ENCODE measurements at regions not wholly inside any gene's neighbourhood (a gene's known extent, or its start where the extent isn't known, plus 50 kb on each side); places are given as distances from the start of the nearest gene placed in this dataset.
"Not testable (repeated sequence)": the region's sequence is repeated elsewhere in the genome, so short reads cannot be mapped to it uniquely, and the experiment has no call there.

DNA sequence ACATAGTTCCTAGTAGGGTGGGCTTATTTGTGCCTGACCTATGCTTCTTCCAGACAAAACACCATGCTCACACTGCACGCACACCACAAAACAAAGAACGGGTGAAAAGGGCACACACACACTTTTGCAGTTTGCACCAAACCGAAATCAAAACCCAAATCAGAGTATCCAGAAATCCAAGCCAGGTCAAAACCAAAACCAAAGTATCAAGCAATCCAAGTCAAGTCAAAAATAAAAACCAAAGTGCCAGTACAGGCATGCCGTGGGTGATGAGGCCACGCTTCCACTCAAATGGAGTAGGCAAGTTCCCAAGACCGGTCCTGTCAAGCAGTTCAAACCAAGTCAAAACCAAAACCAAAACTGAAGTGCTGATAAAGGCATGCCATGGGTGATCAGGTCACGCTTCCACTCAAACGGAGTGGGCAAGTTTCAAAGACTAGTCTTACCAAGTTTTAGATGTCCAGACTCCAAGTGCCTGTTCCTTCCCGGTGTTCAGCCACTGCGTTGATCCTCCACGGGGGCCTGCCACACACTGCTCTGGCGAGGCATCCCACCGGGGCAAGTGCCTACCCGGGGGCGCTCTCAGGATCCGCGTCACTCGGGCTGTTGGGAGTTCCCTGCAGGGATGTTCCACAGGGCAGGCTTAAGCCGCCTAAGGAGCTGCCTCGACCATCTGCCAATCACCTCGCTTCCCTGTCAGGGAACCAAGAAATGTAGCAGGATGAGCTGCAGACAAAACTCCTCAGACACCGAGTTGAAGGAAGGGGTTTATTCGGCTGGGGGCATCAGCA lies 184.5 kb upstream of the SGO1 start:
- DNase-seq: not testable (repeated sequence)

DNA sequence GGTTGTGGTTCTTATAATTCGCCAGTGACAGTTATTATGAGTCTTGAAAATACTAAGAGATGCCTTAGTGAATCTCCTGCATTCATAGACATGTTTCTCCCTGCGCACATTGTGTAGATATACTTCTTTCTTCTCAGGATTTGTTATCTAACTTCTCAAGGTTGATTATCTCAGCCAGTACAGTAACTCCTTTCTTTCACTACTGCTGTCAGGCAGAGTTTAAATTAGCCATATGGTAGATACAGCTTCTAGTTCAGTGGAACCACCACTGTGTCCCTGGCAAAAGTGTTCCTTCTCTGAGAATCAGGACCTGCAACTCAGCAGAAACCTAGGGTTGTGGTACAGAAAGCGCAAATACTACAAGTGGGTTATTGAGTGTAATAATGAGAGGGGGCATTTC lies 175.0 kb upstream of the SGO1 start:
- no peak for DNase-seq

- DNase-seq: no peak
Observed at GRCh38 chr3:20353286-20353685, 167.3 kb upstream of the SGO1 start.

- DNase-seq: no peak
Observed at GRCh38 chr3:20352546-20353179, 166.7 kb upstream of the SGO1 start.

- DNase-seq: no peak
Observed at GRCh38 chr3:20350449-20350848, 164.4 kb upstream of the SGO1 start.

DNA sequence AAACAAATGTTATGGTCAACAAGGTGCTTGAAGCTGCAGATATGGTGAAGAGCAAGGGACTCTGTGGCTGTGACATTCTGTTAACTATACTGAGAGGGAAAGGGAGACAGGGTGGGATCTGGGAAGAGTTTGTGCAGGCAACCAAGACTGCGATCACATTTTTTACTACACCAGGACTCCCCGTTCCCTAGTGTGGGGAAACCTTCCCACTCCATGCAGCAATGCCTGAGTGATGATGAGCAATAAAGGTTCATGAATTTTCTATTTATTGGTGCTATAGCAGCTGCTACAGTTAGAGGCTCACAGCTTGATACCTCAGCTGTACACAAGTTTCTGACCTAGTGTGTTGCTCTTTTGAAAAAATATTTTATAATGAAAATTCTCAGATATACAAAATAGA lies 160.9 kb upstream of the SGO1 start:
- DNase-seq: no peak

- no peak for DNase-seq
Observed at GRCh38 chr3:20346369-20346768, 160.4 kb upstream of the SGO1 start.

GRCh38 chr3:20344400-20344959 lies 158.5 kb upstream of the SGO1 start:
- no peak for DNase-seq

DNA sequence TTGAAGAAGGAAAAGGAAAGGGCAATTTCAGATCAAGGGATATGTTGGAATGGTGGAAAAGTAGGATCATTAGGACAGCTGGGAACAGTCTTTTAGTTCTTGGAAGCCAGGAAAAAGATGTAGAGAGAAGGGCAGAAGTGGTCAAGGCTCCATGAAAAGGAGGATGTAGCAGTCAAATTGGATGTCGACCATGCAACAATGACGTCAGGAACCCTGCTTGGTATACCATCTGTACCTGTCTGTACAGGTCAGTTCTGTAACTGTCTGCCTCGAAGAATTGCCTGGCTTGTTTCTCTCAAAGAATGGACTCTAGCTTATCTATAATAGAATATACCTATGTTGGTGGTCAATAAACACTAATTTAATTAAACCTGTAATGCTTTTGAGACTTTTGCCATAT lies 157.8 kb upstream of the SGO1 start:
- no peak for DNase-seq

GRCh38 chr3:20340324-20340928 lies 154.4 kb upstream of the SGO1 start:
- DNase-seq: no peak

DNA sequence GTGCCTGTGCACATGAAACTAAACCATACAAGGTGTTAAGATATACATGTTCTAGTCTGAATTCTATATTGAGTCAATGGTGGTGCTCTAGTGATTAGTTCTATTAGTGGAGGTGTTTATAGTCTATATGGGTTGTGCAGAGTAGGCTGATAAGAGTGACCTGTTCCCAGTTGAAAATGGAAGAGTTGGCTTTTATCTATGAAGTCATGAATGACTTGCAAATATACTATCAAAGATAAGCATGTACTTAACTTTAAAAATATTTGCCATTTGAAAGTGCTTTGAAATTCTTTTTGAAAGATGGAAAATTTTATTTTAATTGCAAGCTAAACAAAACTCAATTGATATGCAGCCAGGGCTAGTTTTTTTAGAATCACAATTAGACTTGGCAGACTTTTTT lies 150.6 kb upstream of the SGO1 start:
- DNase-seq: no peak

GRCh38 chr3:20334842-20335241 lies 148.8 kb upstream of the SGO1 start:
- no peak for DNase-seq

DNA sequence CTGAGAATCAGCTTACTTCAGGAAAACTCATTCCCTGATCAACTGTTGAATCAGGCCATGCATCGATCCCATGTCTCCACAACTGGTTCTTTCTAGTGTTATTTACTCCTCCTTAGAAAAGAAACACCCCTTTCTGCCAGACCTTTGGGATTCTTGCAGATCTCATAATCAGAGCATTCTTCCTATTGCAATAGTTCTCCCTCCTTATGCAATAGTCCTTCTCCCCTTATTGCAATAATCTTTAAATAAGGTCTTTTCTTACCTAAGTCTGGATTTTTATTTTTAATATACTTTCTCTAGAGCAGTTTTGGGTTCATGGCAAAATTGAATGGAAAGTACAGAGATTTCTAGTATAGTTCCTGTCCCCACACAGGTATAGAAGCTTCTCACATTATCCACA lies 141.9 kb upstream of the SGO1 start:
- DNase-seq: no peak

DNA sequence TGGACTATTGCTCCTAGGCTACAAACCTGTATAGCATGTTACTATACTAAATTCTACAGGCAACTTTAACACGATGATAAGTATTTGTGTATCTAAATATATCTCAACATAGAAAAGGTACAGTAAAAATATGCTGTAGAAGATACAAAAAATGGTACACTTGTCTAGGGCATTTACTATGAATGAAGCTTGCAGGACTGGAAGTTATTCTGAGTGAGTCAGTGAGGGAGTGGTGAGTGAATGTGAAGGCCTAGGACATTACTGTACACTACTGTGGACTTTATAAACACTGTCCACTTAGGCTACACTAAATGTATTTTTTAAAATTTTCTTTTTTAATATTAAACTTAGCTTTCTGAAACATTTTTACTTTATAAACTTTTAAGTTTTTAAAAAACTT lies 140.5 kb upstream of the SGO1 start:
- DNase-seq: no peak

- DNase-seq: no peak
Observed at GRCh38 chr3:20325563-20325962, 139.6 kb upstream of the SGO1 start.

- no peak for DNase-seq
Observed at GRCh38 chr3:20324664-20325478, 138.9 kb upstream of the SGO1 start.

GRCh38 chr3:20323307-20323927 lies 137.4 kb upstream of the SGO1 start:
- DNase-seq: no peak

GRCh38 chr3:20322085-20322484 lies 136.1 kb upstream of the SGO1 start:
- DNase-seq: no peak

DNA sequence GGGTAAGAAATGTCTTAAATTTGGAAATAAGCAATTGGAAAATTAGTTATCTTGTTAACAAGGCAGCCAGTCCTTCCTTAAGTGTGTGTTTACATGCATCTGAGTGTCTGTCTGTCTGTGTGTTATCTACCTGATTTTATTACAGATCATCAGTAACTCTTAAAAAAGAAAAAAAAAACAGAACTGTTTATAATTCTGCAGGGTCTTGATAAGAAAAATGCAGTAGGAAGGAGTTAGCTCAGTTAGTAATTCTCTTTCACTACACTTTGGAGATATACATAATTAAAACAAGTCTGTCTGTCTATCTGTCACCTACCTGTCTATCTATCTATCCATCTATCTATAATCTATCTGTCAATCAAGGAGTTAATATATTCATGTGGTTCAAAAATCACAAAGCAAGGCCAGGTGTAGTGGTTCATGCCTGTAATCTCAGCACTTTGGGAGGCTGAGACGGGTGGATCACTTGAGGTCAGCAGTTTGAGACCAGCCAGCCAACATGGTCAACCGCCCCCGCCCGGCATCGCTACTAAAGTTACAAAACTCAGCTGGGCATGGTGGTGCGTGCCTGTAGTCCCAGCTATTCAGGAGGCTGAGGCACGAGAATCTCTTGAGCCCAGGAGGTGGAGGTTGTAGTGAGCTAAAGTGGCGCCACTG lies 135.5 kb upstream of the SGO1 start:
- DNase-seq: no peak

DNA sequence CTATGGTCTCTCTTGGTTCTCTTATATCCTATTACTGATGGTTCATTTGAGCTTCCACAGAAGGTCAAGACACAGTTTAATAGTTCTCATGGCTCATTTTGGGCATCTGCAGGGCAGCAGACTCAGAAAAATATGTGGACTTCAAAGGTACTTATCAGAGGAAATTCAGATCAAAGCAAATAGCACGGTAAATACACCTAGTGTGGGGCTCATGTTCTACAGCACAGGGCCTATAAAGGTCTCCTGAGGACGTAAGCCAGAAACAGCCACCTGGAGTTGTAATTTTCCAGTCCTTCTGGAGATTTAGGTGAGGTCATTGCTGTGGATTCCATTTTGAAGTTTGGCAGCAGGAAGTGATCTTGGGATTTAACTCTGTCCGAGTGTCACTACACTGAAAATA lies 134.5 kb upstream of the SGO1 start:
- no peak for DNase-seq

DNA sequence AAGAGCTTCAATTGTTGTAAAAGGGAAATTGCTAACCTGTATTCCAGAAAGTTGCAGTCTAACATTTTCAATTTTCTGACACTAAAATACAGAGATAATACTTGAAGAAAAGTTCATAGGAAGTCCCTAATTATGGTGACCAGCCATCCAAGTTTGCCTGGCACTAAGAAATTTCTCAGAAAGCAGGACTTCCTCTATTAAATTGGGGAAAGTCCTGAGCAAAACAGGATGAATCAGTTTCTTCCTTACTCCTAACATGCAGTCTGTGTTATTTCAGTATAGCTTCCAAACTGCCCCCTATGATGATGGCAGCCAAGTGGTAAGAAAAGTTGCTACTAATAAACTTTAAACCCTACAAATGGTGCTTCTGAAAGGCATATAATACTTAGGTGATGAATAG lies 133.5 kb upstream of the SGO1 start:
- DNase-seq: no peak

DNA sequence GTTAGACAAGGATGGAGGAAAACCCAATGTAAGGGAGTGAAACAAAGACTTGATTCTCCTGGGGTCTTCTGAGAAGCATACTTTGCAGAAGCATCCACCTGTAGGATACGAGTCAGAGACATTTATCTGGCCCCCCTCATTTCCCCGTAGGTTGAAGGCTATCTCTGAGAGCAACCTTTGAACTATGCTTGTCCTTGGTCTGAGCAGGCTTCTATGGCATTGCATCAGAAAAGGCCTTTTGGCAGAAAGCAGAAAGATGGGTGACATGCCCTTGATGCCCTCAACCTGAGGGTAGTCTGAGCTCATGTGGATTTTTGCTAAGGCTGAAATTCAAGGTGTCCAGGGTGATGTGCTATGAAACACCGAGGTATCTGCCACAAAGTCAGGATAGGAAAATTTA lies 131.6 kb upstream of the SGO1 start:
- DNase-seq: no peak

All from NCI-H748 treated with DMSO at 0.1 percent for 48 hours (cell line).